Stimulated activated naive CD8-positive, alpha-beta T cell treated with anti-CD3 and anti-CD28 coated beads, Interleukin-15, amount 100 ng/mL, for 72 hours (primary cell): ENCODE measurements at regions not wholly inside any gene's neighbourhood (a gene's known extent, or its start where the extent isn't known, plus 50 kb on each side); places are given as distances from the start of the nearest gene placed in this dataset.

Source experiments
- ATAC-seq: fragments of 150-1000 bp; cut with Tn5 transposase; 2 replicates; pipeline ENCODE4 v1.10.0; 2021; ENCODE audit warnings: mild to moderate bottlenecking, moderate library complexity
- DNase-seq, 2 donors: peaks; one replicate each; pipeline ENCODE4 v3.0.0; 2021 to 2022
- H3K27ac Mint-ChIP-seq, 2 donors: one replicate each; pipeline ENCODE4 v1.8.0; 2022; ENCODE audit warnings: mild to moderate bottlenecking in 2 of 2, mixed read lengths in 2 of 2, moderate library complexity in 2 of 2
- H3K27me3 Mint-ChIP-seq: one replicate; pipeline ENCODE4 v1.8.0; 2022; ENCODE audit warnings: mixed read lengths
- H3K4me1 Mint-ChIP-seq: one replicate; pipeline ENCODE4 v1.8.0; 2022; ENCODE audit warnings: mild to moderate bottlenecking, mixed read lengths
- H3K4me3 Mint-ChIP-seq, 2 donors: one replicate each; pipeline ENCODE4 v1.8.0; 2022; ENCODE audit warnings: mild to moderate bottlenecking in 2 of 2, mixed read lengths in 2 of 2, moderate library complexity in 1 of 2
- H3K9me3 Mint-ChIP-seq, 2 donors: one replicate each; pipeline ENCODE4 v1.8.0; 2022; ENCODE audit warnings: mixed read lengths in 2 of 2

DNA sequence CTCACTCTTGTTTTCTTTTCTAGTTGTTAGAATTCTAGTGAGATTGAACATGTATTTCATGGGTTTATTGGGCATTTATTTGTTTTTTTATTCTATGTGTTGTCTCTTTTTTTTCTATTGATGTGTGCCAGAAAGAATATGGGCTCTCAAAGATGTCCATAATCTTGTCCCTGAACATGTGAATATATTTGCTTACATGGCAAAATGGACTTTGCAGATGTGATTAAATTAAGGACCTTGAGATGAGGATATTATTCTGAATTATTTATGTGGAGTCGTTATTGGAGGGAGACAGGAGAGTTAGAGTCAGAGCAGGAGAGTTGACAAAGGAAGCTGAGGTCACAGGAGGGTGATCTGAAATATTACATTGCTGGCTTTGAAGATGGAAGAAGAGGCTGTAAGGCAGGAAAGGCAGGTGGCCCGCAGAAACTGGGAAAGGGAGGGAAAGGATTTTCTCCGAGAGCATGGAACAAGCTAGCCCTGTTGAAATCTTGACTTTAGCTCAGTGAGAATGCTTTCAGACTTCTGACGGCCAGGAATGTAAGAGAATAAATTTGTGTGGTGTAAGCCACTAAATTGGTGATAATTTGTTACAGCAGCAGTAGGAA lies 82.8 kb downstream of the NABP1 start:
- Mint-ChIP-seq H3K9me3 (no peaks in the 10 kb centered on the region), H3K27ac (no peak overlapping the region), H3K4me3 (no peak overlapping the region), H3K27me3 (peaks cover 8% of the 10 kb centered on the region), H3K4me1 (no peaks in the 10 kb centered on the region)
- ATAC-seq (no peak), DNase-seq (no peak)

DNA sequence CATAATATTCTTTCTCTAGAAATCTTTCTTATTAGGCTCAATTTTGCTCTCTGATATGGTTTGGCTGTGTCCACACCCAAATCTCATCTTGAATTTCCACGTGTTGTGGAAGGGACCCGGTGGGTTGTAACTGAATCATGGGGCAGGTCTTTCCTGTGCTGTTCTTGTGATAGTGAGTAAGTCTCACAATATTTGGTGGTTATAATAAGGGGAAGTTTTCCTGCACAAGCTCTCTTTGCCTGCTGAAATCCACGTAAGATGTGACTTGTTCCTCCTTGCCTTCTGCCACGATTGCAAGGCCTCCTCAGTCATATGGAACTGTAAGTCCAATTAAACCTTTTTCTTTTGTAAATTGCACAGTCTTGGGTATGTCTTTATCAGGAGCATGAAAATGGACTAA lies 73.8 kb downstream of the CAVIN2 start:
- Mint-ChIP-seq H3K9me3 (peaks cover 8 to 10% of the 10 kb centered on the region in 2 donors), H3K4me3 (no peak overlapping the region), H3K27me3 (peaks cover 5% of the 10 kb centered on the region), H3K27ac (no peak overlapping the region), H3K4me1 (no peaks in the 10 kb centered on the region)
- ATAC-seq (no peak), DNase-seq (no peak)

DNA sequence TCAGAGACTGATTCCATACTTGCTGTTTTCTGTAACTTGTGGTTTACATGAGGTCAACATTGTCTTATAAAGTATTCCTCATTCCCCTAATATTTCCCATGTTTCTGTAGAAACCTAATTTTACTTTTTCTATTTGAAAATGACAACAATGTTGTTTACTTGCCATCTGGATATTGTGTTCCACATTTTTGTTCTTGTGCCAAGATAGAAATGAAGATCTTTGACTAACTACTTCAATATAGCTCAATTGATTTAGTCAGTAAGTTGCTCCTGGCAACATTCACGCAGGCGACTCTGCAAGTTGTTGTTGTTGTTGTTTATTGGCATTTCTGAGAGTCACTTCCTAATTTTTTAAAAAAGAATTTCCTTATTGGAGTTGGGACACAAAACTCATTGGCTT lies 69.5 kb downstream of the CAVIN2 start:
- no peak overlapping the region for H3K4me3 Mint-ChIP-seq
- no peak for DNase-seq
- no peak for ATAC-seq
- no peaks in the 10 kb centered on the region for H3K27me3 Mint-ChIP-seq
- peaks cover 8 to 10% of the 10 kb centered on the region in 2 donors for H3K9me3 Mint-ChIP-seq
- no peaks in the 10 kb centered on the region for H3K4me1 Mint-ChIP-seq
- H3K27ac Mint-ChIP-seq = no peak overlapping the region

DNA sequence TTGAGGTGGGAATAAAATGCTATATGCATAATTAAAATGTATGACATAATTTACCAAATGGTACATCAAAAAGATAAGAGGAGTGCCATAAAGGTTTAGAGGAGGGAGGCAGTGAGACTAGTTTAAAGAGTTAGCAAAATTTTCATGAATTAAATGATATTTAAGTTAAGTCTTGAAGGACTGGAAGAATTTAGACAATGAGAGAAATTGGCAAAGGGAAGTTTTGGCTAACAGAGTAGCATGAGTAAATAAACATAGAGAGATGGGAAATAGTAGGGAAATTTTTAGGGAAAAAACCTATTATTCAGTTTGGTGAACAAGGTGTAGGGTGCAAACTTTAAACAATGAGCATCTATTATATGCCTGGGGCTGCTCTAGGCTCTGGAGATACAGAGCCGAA lies 68.8 kb downstream of the CAVIN2 start:
- Mint-ChIP-seq H3K4me3 (no peak overlapping the region), H3K9me3 (peaks cover 7 to 8% of the 10 kb centered on the region in 2 donors), H3K4me1 (no peaks in the 10 kb centered on the region), H3K27me3 (no peaks in the 10 kb centered on the region), H3K27ac (no peak overlapping the region)
- ATAC-seq (no peak), DNase-seq (no peak)

DNA sequence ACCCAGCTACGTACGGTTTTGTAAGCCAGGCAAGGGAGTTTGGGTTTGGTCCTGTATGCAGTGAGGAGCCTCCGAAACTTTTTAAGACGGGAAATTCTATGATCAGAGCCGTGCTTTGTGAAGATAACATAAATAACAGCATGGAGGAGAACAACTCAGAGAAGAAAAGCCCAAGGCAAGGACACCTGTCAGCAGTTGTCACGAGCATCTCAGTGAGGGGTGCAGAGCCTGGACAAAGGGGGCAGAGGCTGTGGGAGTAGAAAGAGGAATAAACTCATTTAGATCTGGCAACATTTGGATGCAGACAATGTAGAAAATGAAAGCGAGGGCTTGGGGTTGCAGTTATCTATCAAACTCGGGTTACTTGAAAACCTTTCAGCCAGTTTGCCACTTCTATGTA lies 64.5 kb downstream of the CAVIN2 start:
- H3K27ac Mint-ChIP-seq = no peak overlapping the region
- DNase-seq (no peak), ATAC-seq (no peak)
- H3K27me3 Mint-ChIP-seq = peaks cover 12% of the 10 kb centered on the region
- no peak overlapping the region for H3K4me3 Mint-ChIP-seq
- H3K9me3 Mint-ChIP-seq = no peaks in the 10 kb centered on the region
- no peaks in the 10 kb centered on the region for H3K4me1 Mint-ChIP-seq

DNA sequence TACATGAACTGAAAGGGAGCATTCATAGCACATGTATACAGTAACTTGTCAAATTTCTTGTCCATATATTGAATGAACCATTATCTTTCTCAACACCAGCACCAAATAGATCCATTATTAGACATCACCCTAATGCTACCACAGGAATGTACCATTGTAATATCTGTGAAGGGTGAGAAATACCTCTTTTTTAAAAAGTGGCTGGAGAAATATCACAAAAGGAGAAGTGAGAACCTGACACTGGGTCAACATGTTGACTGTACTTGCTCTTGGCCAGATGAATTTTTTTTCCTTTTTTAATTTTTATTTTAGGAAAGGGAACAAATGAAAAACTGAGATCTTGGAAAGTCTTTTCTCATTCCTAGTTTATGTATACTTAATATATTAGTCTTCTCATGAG lies 63.5 kb downstream of the CAVIN2 start:
- no peak for ATAC-seq
- DNase-seq = no peak
- no peak overlapping the region for H3K27ac Mint-ChIP-seq
- peaks cover 20% of the 10 kb centered on the region for H3K27me3 Mint-ChIP-seq
- no peak overlapping the region for H3K4me3 Mint-ChIP-seq
- no peaks in the 10 kb centered on the region for H3K9me3 Mint-ChIP-seq
- no peaks in the 10 kb centered on the region for H3K4me1 Mint-ChIP-seq
